Liver (tissue), 8 donors: ENCODE measurements at regions not wholly inside any gene's neighbourhood (a gene's known extent, or its start where the extent isn't known, plus 50 kb on each side); places are given as distances from the start of the nearest gene placed in this dataset.

ENCODE experiments used
- DNase-seq: peaks from one replicate; pipeline ENCODE4 v3.0.0-alpha.2; 2017; ENCODE audit warnings: low spot score
- H3K27ac ChIP-seq, 2 donors: one replicate each; pipeline ENCODE4 v1.7.0; 2013; ENCODE audit warnings: inconsistent platforms in 2 of 2, low read length in 2 of 2, control low read depth in 1 of 2, low read depth in 1 of 2, mild to moderate bottlenecking in 1 of 2
- H3K27me3 ChIP-seq, 4 donors: one replicate each; pipeline versions ENCODE4 v1.6.1 to v1.7.0; 2013; ENCODE audit warnings: low read length in 3 of 4, inconsistent platforms in 1 of 4, mild to moderate bottlenecking in 1 of 4, moderate library complexity in 1 of 4; ENCODE audit not compliant: control insufficient read depth in 4 of 4, insufficient read depth in 4 of 4
- H3K36me3 ChIP-seq, 4 donors: one replicate each; pipeline versions ENCODE4 v1.6.1 to v1.7.0; 2013; ENCODE audit warnings: low read length in 3 of 4, mild to moderate bottlenecking in 3 of 4, low read depth in 1 of 4, moderate library complexity in 1 of 4; ENCODE audit not compliant: control insufficient read depth in 4 of 4, insufficient read depth in 3 of 4
- H3K4me1 ChIP-seq, 4 donors: one replicate each; pipeline versions ENCODE4 v1.6.1 to v1.7.0; 2013; ENCODE audit warnings: low read length in 3 of 4, mild to moderate bottlenecking in 3 of 4, moderate library complexity in 1 of 4; ENCODE audit not compliant: control insufficient read depth in 4 of 4, insufficient read depth in 4 of 4
- H3K4me3 ChIP-seq, 3 donors: one replicate each; pipeline versions ENCODE4 v1.6.1 to v1.7.0; 2013; ENCODE audit warnings: low read length in 3 of 3, control low read depth in 1 of 3, low read depth in 1 of 3, mild to moderate bottlenecking in 1 of 3
- H3K9ac ChIP-seq, 2 donors: one replicate each; pipeline ENCODE4 v1.7.0; 2013; ENCODE audit warnings: low read length in 2 of 2, mild to moderate bottlenecking in 2 of 2, moderate library complexity in 2 of 2, control low read depth in 1 of 2, low read depth in 1 of 2
- H3K9me3 ChIP-seq, 4 donors: one replicate each; pipeline versions ENCODE4 v1.6.1 to v1.7.0; 2013; ENCODE audit warnings: low read length in 3 of 4; ENCODE audit not compliant: control insufficient read depth in 4 of 4
- EGR1 ChIP-seq, 2 donors: IDR thresholded peaks; 2 replicates each; pipeline ENCODE4 v1.6.1; 2016 to 2018; ENCODE audit warnings: antibody characterized with exemption in 2 of 2, low read depth in 2 of 2
- FOXA1 ChIP-seq: IDR thresholded peaks from 2 replicates; pipeline ENCODE4 v1.6.1; 2016; ENCODE audit warnings: antibody characterized with exemption
- FOXA2 ChIP-seq: IDR thresholded peaks from 2 replicates; pipeline ENCODE4 v1.6.1; 2016; ENCODE audit warnings: antibody characterized with exemption
- GABPA ChIP-seq, 2 donors: IDR thresholded peaks in 1 of 2; conservative IDR thresholded peaks in 1 of 2; 2 replicates each; pipeline ENCODE4 v1.6.1; 2016; ENCODE audit warnings: antibody characterized with exemption in 2 of 2, mild to moderate bottlenecking in 1 of 2, moderate library complexity in 1 of 2
- HNF4A ChIP-seq, 2 donors: conservative IDR thresholded peaks; 2 replicates each; pipeline ENCODE4 v1.6.1; 2016; ENCODE audit warnings: antibody characterized with exemption in 2 of 2, mild to moderate bottlenecking in 2 of 2
- HNF4G ChIP-seq: IDR thresholded peaks from 2 replicates; pipeline ENCODE4 v1.6.1; 2016; ENCODE audit warnings: antibody characterized with exemption
- JUND ChIP-seq, 2 donors: IDR thresholded peaks; 2 replicates each; pipeline ENCODE4 v1.6.1; 2016; ENCODE audit warnings: antibody characterized with exemption in 2 of 2
- NR2F2 ChIP-seq: IDR thresholded peaks from 2 replicates; pipeline ENCODE4 v1.6.1; 2016; ENCODE audit warnings: antibody characterized with exemption
- RAD21 ChIP-seq, 2 donors: IDR thresholded peaks; 2 replicates each; pipeline ENCODE4 v1.6.1; 2016; ENCODE audit warnings: antibody characterized with exemption in 2 of 2, mild to moderate bottlenecking in 2 of 2
- RXRA ChIP-seq, 2 donors: IDR thresholded peaks; 2 replicates each; pipeline ENCODE4 v1.6.1; 2017 to 2018; ENCODE audit warnings: antibody characterized with exemption in 2 of 2, mild to moderate bottlenecking in 1 of 2
- SP1 ChIP-seq: IDR thresholded peaks from 2 replicates; pipeline ENCODE4 v1.6.1; 2018; ENCODE audit warnings: antibody characterized with exemption, mild to moderate bottlenecking
- TAF1 ChIP-seq: conservative IDR thresholded peaks from 2 replicates; pipeline ENCODE4 v1.6.1; 2016; ENCODE audit warnings: antibody characterized with exemption, mild to moderate bottlenecking
- WGBS: extraction: QIAGEN DNeasy Blood & Tissue Kit; methylation state at CpG from one replicate; pipeline ENCODE4 v1.1.7; 2013; 5-methylcytosine and 5-hydroxymethylcytosine counted together
- TF ChIP-seq, protein P1 (sequence below): IDR thresholded peaks from 2 replicates; pipeline ENCODE4 v1.6.1; 2016; ENCODE audit warnings: antibody characterized with exemption
- TF ChIP-seq, protein P2 (sequence below): IDR thresholded peaks from 2 replicates; pipeline ENCODE4 v1.6.1; 2016; ENCODE audit warnings: antibody characterized with exemption
- TF ChIP-seq, protein P3 (sequence below): IDR thresholded peaks from 2 replicates; pipeline ENCODE4 v1.6.1; 2016; ENCODE audit warnings: antibody characterized with exemption, mild to moderate bottlenecking
- TF ChIP-seq, protein P4 (sequence below): fragments of 150-350 bp; IDR thresholded peaks from 2 replicates; pipeline ENCODE4 v1.5.1; 2017; ENCODE audit warnings: improper control_type of control experiment, low read depth, low read length; ENCODE audit not compliant: missing input control
- donor health status: healthy.
- donor health status: healthy.
- donor health status: healthy.
- donor health status: healthy.
- donor health status: healthy.

DNA sequence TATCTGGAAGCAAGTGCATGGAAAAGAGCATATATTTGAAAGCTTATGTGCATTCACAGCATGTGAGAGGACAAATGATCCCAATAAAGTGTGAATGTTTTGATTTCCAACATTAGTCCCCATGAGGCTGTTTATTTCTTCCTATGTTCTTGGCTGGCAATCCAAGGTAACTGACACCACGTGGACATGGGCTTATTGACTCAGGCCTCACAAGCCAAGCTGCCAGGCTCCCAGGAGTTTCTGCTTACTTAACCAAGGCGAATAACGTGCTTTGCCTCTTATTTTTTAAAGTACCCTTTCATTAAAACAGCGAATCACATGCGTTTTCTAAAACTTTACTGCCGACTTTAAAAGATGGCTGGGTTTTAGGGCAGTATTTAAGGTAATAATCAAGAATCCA lies 441.7 kb downstream of the FUT8 start:
- Histone ChIP-seq H3K4me3 (no peak overlapping the region), H3K36me3 (no peaks in the 10 kb centered on the region), H3K27ac (no peak overlapping the region), H3K9me3 (no peaks in the 10 kb centered on the region), H3K27me3 (no peaks in the 10 kb centered on the region), H3K9ac (no peak overlapping the region), H3K4me1 (no peaks in the 10 kb centered on the region)
- TF ChIP-seq, protein P1, sequence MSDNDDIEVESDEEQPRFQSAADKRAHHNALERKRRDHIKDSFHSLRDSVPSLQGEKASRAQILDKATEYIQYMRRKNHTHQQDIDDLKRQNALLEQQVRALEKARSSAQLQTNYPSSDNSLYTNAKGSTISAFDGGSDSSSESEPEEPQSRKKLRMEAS, result no peak
- TF ChIP-seq, protein P2, sequence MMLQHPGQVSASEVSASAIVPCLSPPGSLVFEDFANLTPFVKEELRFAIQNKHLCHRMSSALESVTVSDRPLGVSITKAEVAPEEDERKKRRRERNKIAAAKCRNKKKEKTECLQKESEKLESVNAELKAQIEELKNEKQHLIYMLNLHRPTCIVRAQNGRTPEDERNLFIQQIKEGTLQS, result no peak
- TF ChIP-seq FOXA1, result no peak
- TF ChIP-seq HNF4A (conservative IDR thresholded peaks at IDR 0.05), result no peak
- TF ChIP-seq FOXA2, result no peak
- TF ChIP-seq RXRA (IDR thresholded peaks at IDR 0.05), result no peak
- no peak for TF ChIP-seq SP1
- TF ChIP-seq EGR1 (IDR thresholded peaks at IDR 0.05; ENCODE audit: low read depth in 2 of 2), result no peak
- TF ChIP-seq, protein P3, sequence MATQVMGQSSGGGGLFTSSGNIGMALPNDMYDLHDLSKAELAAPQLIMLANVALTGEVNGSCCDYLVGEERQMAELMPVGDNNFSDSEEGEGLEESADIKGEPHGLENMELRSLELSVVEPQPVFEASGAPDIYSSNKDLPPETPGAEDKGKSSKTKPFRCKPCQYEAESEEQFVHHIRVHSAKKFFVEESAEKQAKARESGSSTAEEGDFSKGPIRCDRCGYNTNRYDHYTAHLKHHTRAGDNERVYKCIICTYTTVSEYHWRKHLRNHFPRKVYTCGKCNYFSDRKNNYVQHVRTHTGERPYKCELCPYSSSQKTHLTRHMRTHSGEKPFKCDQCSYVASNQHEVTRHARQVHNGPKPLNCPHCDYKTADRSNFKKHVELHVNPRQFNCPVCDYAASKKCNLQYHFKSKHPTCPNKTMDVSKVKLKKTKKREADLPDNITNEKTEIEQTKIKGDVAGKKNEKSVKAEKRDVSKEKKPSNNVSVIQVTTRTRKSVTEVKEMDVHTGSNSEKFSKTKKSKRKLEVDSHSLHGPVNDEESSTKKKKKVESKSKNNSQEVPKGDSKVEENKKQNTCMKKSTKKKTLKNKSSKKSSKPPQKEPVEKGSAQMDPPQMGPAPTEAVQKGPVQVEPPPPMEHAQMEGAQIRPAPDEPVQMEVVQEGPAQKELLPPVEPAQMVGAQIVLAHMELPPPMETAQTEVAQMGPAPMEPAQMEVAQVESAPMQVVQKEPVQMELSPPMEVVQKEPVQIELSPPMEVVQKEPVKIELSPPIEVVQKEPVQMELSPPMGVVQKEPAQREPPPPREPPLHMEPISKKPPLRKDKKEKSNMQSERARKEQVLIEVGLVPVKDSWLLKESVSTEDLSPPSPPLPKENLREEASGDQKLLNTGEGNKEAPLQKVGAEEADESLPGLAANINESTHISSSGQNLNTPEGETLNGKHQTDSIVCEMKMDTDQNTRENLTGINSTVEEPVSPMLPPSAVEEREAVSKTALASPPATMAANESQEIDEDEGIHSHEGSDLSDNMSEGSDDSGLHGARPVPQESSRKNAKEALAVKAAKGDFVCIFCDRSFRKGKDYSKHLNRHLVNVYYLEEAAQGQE, result no peak
- no peak for TF ChIP-seq GABPA (IDR thresholded peaks at IDR 0.05 in 1 of 2, conservative IDR thresholded peaks at IDR 0.05 in 1 of 2)
- TF ChIP-seq JUND (IDR thresholded peaks at IDR 0.05), result no peak
- no peak for TF ChIP-seq NR2F2
- TF ChIP-seq, protein P4, sequence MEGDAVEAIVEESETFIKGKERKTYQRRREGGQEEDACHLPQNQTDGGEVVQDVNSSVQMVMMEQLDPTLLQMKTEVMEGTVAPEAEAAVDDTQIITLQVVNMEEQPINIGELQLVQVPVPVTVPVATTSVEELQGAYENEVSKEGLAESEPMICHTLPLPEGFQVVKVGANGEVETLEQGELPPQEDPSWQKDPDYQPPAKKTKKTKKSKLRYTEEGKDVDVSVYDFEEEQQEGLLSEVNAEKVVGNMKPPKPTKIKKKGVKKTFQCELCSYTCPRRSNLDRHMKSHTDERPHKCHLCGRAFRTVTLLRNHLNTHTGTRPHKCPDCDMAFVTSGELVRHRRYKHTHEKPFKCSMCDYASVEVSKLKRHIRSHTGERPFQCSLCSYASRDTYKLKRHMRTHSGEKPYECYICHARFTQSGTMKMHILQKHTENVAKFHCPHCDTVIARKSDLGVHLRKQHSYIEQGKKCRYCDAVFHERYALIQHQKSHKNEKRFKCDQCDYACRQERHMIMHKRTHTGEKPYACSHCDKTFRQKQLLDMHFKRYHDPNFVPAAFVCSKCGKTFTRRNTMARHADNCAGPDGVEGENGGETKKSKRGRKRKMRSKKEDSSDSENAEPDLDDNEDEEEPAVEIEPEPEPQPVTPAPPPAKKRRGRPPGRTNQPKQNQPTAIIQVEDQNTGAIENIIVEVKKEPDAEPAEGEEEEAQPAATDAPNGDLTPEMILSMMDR, result no peak
- no peak for TF ChIP-seq RAD21 (IDR thresholded peaks at IDR 0.05)
- TF ChIP-seq HNF4G, result no peak
- no peak for TF ChIP-seq TAF1
- no peak for DNase-seq
- WGBS, result 77% methylated on average over 6 of the region's 6 CpGs

DNA sequence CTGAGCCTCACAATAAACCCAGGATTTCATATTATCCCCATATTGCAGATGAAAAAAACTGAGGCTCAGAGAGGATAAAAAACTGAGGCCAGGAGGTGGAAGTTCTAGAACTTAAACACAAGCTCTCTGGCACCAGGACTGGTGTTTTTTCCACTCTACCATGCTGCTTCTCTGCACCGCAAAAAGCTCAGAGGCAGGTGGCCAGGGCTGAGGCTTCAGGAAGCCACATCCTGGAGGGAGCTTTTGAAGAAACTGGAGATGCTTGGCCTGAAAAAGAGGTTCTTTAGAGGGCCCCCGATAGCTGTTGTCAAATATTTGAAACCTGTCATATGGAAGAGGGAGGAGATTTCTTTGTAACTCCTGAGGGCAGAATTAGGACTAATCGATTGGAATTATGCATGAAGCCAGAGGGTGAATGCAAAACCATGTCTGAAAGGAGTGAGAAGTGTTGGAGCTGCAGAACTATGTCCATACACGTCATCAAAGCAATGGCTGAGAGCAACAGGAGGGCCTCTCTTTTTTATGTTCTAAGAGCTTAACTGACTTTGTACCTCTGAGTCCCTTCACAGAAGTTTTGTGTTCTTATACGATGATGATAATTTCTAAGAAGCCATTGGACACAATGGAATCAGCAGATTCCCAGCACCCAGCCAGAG lies 448.6 kb downstream of the FUT8 start:
- WGBS, result 74% methylated on average over 5 of the region's 5 CpGs

More for the DNA sequence above, 448.6 kb downstream of the FUT8 start:
- no peak for DNase-seq
- Histone ChIP-seq H3K4me3 (no peak overlapping the region), H3K27ac (no peak overlapping the region), H3K9ac (no peak overlapping the region), H3K4me1 (no peaks in the 10 kb centered on the region), H3K9me3 (no peaks in the 10 kb centered on the region), H3K27me3 (peaks cover 0 to 3% (median 0%) of the 10 kb centered on the region in 4 donors), H3K36me3 (no peaks in the 10 kb centered on the region)
- no peak for TF ChIP-seq EGR1 (IDR thresholded peaks at IDR 0.05; ENCODE audit: low read depth in 2 of 2)
- no peak for TF ChIP-seq HNF4G
- no peak for TF ChIP-seq FOXA1
- TF ChIP-seq NR2F2, result no peak
- no peak for TF ChIP-seq JUND (IDR thresholded peaks at IDR 0.05)
